Neural cell (in vitro differentiated cells): ENCODE measurements at regions not wholly inside any gene's neighbourhood (a gene's known extent, or its start where the extent isn't known, plus 50 kb on each side); places are given as distances from the start of the nearest gene placed in this dataset.

ENCODE experiments used
- H2AFZ ChIP-seq: fragments of 200-600, 300-800 bp; sonication (generic), shearing (Covaris generic); 2 replicates; pipeline ENCODE4 v1.6.0; 2014; ENCODE audit warnings: low read depth, mild to moderate bottlenecking, antibody characterized with exemption, low read length, moderate library complexity
- H3F3A ChIP-seq: fragments of 200-600 bp; shearing (Covaris generic); 2 replicates; pipeline ENCODE4 v1.6.1; 2016; ENCODE audit warnings: mild to moderate bottlenecking, moderate library complexity, mixed read lengths, antibody characterized with exemption, low read length; ENCODE audit not compliant: insufficient read depth, poor library complexity, severe bottlenecking
- H3K27ac ChIP-seq: fragments of 200-600, 300-800 bp; sonication (generic), shearing (Covaris generic); 2 replicates; pipeline ENCODE4 v1.5.1; 2014; ENCODE audit warnings: mild to moderate bottlenecking, low read length, moderate library complexity
- H3K27me3 ChIP-seq: fragments of 300-800, 200-600 bp; sonication (generic), shearing (Covaris generic); 2 replicates; pipeline ENCODE4 v1.6.0; 2014; ENCODE audit warnings: mild to moderate bottlenecking, low read depth, low read length, moderate library complexity; ENCODE audit not compliant: insufficient read depth
- H3K36me3 ChIP-seq: fragments of 300-800, 200-600 bp; sonication (generic), shearing (Covaris generic); 2 replicates; pipeline ENCODE4 v1.5.1; 2014; ENCODE audit warnings: mild to moderate bottlenecking, antibody characterized with exemption, low read length, moderate library complexity; ENCODE audit not compliant: insufficient read depth
- H3K4me2 ChIP-seq: fragments of 300-800, 200-600 bp; sonication (generic), shearing (Covaris generic); 2 replicates; pipeline ENCODE4 v1.6.0; 2014; ENCODE audit warnings: mild to moderate bottlenecking, low read length
- H3K4me3 ChIP-seq: fragments of 300-800, 200-600 bp; sonication (generic), shearing (Covaris generic); 2 replicates; pipeline ENCODE4 v1.5.1; 2014; ENCODE audit warnings: mild to moderate bottlenecking, low read length, moderate library complexity
- H3K79me2 ChIP-seq: fragments of 200-600 bp; shearing (Covaris generic); replicated peaks from 2 replicates; pipeline ENCODE4 v1.6.0; 2014; ENCODE audit warnings: mild to moderate bottlenecking, low read length, moderate library complexity; ENCODE audit not compliant: insufficient read depth
- H3K9ac ChIP-seq: fragments of 300-800, 200-600 bp; sonication (generic), shearing (Covaris generic); 2 replicates; pipeline ENCODE4 v1.6.1; 2016; ENCODE audit warnings: mild to moderate bottlenecking, low read length, mixed read lengths
- H3K9me2 ChIP-seq: fragments of 200-600 bp; shearing (Covaris generic); 2 replicates; pipeline ENCODE4 v1.6.1; 2016; ENCODE audit warnings: mild to moderate bottlenecking, low read length, mixed read lengths; ENCODE audit not compliant: insufficient read depth
- H3K9me3 ChIP-seq: fragments of 200-600, 300-800 bp; sonication (generic), shearing (Covaris generic); 2 replicates; pipeline ENCODE4 v1.6.1; 2016; ENCODE audit warnings: mild to moderate bottlenecking, mixed run types, low read length, moderate library complexity, mixed read lengths
- H4K20me1 ChIP-seq: fragments of 200-600 bp; shearing (Covaris generic); 2 replicates; pipeline ENCODE4 v1.6.1; 2016; ENCODE audit warnings: mild to moderate bottlenecking, mixed run types; ENCODE audit not compliant: insufficient read depth
- EP300 ChIP-seq: fragments of 450-650 bp; conservative IDR thresholded peaks from 2 replicates; pipeline ENCODE4 v1.6.1; 2014; ENCODE audit warnings: antibody characterized with exemption, mild to moderate bottlenecking, moderate library complexity; ENCODE audit not compliant: poor library complexity, severe bottlenecking
- EZH2 ChIP-seq: fragments of 200-600, 300-800 bp; shearing (Covaris generic), sonication (generic); IDR thresholded peaks from 2 replicates; pipeline ENCODE4 v1.6.1; 2014; ENCODE audit warnings: antibody characterized with exemption, low read length, borderline replicate concordance, mild to moderate bottlenecking; ENCODE audit not compliant: insufficient read depth, poor library complexity, severe bottlenecking
- MXI1 ChIP-seq: fragments of 450-650 bp; conservative IDR thresholded peaks from 2 replicates; pipeline ENCODE4 v1.6.1; 2014; ENCODE audit warnings: antibody characterized with exemption, mild to moderate bottlenecking; ENCODE audit not compliant: poor library complexity, severe bottlenecking
- POLR2AphosphoS5 ChIP-seq: IDR thresholded peaks from 2 replicates; pipeline ENCODE4 v1.6.1; 2012
- RAD21 ChIP-seq: fragments of 450-650 bp; conservative IDR thresholded peaks from 2 replicates; pipeline ENCODE4 v1.6.1; 2014; ENCODE audit warnings: antibody characterized with exemption, mild to moderate bottlenecking, moderate library complexity
- REST ChIP-seq: IDR thresholded peaks from 2 replicates; pipeline ENCODE4 v1.6.1; 2012; ENCODE audit warnings: borderline replicate concordance
- SMC3 ChIP-seq: fragments of 450-650 bp; conservative IDR thresholded peaks from 2 replicates; pipeline ENCODE4 v1.6.1; 2014; ENCODE audit warnings: antibody characterized with exemption, mild to moderate bottlenecking, moderate library complexity; ENCODE audit not compliant: poor library complexity
- TAF1 ChIP-seq: IDR thresholded peaks from 2 replicates; pipeline ENCODE4 v1.6.1; 2012; ENCODE audit warnings: low read depth
- TF ChIP-seq, protein P1 (sequence below): fragments of 450-650 bp; IDR thresholded peaks from 2 replicates; pipeline ENCODE4 v1.5.1; 2014; ENCODE audit warnings: antibody characterized with exemption, mild to moderate bottlenecking, moderate library complexity; ENCODE audit not compliant: poor library complexity, severe bottlenecking

GRCh38 chr3:161607056-161607455 lies 110.4 kb downstream of the OTOL1 start:
- no peaks in the 10 kb centered on the region for H3F3A ChIP-seq
- no peaks in the 10 kb centered on the region for H4K20me1 ChIP-seq
- H3K27ac ChIP-seq = no peak overlapping the region
- H3K9me3 ChIP-seq = no peaks in the 10 kb centered on the region
- H3K4me3 ChIP-seq = no peak overlapping the region
- no peaks in the 10 kb centered on the region for H3K79me2 ChIP-seq
- no peaks in the 10 kb centered on the region for H3K27me3 ChIP-seq
- TF ChIP-seq SMC3 = no peak
- TF ChIP-seq TAF1 = no peak
- TF ChIP-seq MXI1 = no peak
- TF ChIP-seq EP300 = no peak
- no peak for TF ChIP-seq REST
- TF ChIP-seq RAD21 = no peak
- TF ChIP-seq, protein P1, sequence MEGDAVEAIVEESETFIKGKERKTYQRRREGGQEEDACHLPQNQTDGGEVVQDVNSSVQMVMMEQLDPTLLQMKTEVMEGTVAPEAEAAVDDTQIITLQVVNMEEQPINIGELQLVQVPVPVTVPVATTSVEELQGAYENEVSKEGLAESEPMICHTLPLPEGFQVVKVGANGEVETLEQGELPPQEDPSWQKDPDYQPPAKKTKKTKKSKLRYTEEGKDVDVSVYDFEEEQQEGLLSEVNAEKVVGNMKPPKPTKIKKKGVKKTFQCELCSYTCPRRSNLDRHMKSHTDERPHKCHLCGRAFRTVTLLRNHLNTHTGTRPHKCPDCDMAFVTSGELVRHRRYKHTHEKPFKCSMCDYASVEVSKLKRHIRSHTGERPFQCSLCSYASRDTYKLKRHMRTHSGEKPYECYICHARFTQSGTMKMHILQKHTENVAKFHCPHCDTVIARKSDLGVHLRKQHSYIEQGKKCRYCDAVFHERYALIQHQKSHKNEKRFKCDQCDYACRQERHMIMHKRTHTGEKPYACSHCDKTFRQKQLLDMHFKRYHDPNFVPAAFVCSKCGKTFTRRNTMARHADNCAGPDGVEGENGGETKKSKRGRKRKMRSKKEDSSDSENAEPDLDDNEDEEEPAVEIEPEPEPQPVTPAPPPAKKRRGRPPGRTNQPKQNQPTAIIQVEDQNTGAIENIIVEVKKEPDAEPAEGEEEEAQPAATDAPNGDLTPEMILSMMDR = no peak
- no peak for TF ChIP-seq EZH2
- TF ChIP-seq POLR2AphosphoS5 = no peak
- H3K36me3 ChIP-seq = no peaks in the 10 kb centered on the region
- H3K9me2 ChIP-seq = no peaks in the 10 kb centered on the region
- no peak overlapping the region for H2AFZ ChIP-seq
- no peak overlapping the region for H3K4me2 ChIP-seq
- no peak overlapping the region for H3K9ac ChIP-seq

DNA sequence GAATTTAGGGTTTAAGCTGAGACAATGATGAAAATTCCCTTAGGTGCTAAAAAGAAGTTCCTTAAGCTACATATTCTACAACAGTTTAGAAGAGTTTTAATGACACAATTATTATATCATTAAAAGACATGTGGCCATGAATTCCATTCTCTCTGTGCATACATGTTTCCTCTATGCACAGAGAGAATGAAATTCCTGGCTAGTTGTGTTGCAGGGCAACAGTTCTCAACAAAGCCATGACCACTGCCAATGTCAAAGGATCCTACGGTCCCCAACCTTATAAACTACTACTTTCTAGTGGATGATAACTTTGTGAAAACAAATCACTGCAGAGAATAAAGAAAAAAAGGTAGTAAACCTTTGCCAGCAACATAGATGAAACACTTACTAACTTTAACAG lies 122.7 kb downstream of the OTOL1 start:
- Histone ChIP-seq H3K4me2 (no peak overlapping the region), H3K27me3 (no peaks in the 10 kb centered on the region), H3K4me3 (no peak overlapping the region), H3K9me2 (no peaks in the 10 kb centered on the region), H3K36me3 (no peaks in the 10 kb centered on the region), H2AFZ (no peak overlapping the region), H3K9me3 (no peaks in the 10 kb centered on the region), H3K9ac (no peak overlapping the region), H3K79me2 (no peaks in the 10 kb centered on the region), H4K20me1 (no peaks in the 10 kb centered on the region), H3K27ac (no peak overlapping the region), H3F3A (no peaks in the 10 kb centered on the region)
- TF ChIP-seq REST = no peak
- no peak for TF ChIP-seq POLR2AphosphoS5
- TF ChIP-seq EP300 = no peak
- no peak for TF ChIP-seq MXI1
- TF ChIP-seq TAF1 = no peak
- TF ChIP-seq, protein P1 = no peak
- TF ChIP-seq SMC3 = no peak
- no peak for TF ChIP-seq RAD21
- no peak for TF ChIP-seq EZH2
